ENCODE measurements at regions not wholly inside any gene's neighbourhood (a gene's known extent, or its start where the extent isn't known, plus 50 kb on each side); places are given as distances from the start of the nearest gene placed in this dataset.

DNA sequence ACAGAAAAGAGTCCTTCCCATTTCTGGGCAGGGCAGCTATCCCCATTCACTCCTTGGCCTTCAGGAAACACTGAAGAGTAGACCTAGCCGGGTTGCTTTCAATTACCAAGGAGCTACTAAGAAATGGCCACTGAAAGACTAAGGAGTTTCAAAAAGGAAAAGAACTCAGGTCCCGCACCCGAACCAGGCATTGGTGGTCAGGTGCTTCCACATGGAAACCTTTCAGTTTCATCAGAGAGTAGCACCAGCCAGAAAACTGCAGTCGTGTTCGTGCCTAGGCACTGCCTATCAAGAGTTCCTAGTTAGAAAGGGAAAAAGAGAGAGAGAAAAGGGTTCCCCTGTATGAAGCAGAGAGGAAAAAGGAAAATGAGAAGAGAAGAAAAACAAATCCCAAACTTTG is 237.9 kb downstream of the KLHL4 start:
- peaks cover 10% of the 10 kb centered on the region for H3K9me3 Mint-ChIP-seq
- no peaks in the 10 kb centered on the region for H3K27me3 Mint-ChIP-seq
- H3K4me1 Mint-ChIP-seq (ENCODE audit: unreplicated experiment) = no peaks in the 10 kb centered on the region
- H3K36me3 Mint-ChIP-seq = no peaks in the 10 kb centered on the region
- no peak for DNase-seq (ENCODE audit: extremely low spot score, unreplicated experiment)
- H3K27ac Mint-ChIP-seq = no peak overlapping the region
- H3K4me3 Mint-ChIP-seq = no peak overlapping the region
- TF ChIP-seq, protein P1, sequence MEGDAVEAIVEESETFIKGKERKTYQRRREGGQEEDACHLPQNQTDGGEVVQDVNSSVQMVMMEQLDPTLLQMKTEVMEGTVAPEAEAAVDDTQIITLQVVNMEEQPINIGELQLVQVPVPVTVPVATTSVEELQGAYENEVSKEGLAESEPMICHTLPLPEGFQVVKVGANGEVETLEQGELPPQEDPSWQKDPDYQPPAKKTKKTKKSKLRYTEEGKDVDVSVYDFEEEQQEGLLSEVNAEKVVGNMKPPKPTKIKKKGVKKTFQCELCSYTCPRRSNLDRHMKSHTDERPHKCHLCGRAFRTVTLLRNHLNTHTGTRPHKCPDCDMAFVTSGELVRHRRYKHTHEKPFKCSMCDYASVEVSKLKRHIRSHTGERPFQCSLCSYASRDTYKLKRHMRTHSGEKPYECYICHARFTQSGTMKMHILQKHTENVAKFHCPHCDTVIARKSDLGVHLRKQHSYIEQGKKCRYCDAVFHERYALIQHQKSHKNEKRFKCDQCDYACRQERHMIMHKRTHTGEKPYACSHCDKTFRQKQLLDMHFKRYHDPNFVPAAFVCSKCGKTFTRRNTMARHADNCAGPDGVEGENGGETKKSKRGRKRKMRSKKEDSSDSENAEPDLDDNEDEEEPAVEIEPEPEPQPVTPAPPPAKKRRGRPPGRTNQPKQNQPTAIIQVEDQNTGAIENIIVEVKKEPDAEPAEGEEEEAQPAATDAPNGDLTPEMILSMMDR (conservative IDR thresholded peaks at IDR 0.05) = no peak

DNA sequence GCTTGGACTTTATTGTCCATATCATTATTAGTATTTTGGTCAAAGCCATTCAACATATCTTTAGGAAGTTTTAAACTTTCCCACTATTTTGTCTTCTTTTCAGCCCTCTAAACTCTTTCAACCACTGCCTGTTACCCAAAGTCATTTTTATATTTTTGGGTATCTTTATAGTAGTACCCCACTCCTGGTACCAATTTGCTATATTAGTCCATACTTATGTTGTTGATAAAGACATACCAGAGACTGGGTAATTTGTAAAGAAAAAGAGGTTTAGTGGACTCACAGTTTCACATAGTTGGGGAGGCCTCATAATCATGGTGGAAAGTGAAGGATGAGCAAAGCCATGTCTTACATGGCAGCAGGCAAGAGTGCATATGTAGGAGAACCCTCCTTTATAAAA is 271.4 kb downstream of the KLHL4 start:
- Mint-ChIP-seq H3K9me3 (peaks cover 8% of the 10 kb centered on the region), H3K36me3 (no peaks in the 10 kb centered on the region), H3K4me3 (no peak overlapping the region), H3K27me3 (no peaks in the 10 kb centered on the region), H3K4me1 (ENCODE audit: unreplicated experiment) (no peaks in the 10 kb centered on the region), H3K27ac (no peak overlapping the region)
- TF ChIP-seq, protein P1 (conservative IDR thresholded peaks at IDR 0.05) = no peak
- DNase-seq (ENCODE audit: extremely low spot score, unreplicated experiment) = no peak

DNA sequence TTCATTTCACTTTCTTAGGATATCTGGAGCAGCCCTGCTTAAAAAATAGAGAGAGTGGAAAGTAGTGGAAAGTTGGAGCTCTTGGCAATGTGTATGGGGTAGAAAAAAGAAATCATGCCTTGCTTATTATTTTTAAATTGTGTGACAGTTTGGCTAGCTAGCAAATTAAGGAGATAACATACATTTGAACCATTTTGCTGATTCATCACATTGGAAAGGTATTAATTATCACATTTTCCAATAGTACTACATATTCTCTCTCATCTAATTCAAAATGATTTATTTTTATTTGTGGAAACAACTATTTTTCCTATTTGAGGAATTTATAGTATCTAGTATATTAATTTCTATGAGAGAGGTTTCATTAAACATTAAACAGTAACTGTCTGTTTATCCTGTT is 280.4 kb downstream of the KLHL4 start:
- Mint-ChIP-seq H3K9me3 (no peaks in the 10 kb centered on the region), H3K4me1 (ENCODE audit: unreplicated experiment) (no peaks in the 10 kb centered on the region), H3K36me3 (no peaks in the 10 kb centered on the region), H3K4me3 (no peak overlapping the region), H3K27ac (no peak overlapping the region), H3K27me3 (no peaks in the 10 kb centered on the region)
- DNase-seq (ENCODE audit: extremely low spot score, unreplicated experiment) = no peak
- TF ChIP-seq, protein P1 (conservative IDR thresholded peaks at IDR 0.05) = no peak

DNA sequence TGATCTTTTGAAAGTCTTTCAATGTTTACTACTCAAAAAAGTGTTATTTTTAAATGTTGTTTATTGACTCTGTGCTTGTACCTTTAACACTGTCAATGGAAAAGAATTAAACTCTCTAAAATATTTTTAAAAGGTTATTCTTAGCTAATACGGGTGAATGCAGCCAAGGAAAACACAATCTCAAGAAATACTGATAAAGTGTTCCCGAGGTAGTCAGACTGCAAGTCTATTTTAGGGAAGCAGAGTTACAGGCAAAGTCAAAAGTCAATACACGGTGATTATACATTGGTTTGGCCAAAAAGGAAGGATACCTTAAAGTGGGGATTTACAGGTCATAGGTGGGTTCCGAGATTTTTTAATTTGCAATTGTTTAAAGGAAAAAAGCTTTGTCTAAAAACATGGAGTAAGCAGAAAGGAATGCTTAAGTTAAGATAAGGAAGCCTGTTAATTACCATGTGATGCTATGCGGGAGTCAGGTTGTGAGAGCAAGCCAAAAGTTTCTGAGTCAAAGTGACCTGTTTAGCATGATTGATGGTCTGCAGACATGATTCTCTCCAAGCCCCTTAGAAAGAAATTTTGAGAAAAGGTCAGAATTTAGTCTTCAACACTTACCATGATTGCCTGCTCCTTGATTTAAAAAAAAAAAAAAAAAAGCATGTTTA is 288.4 kb downstream of the KLHL4 start:
- H3K9me3 Mint-ChIP-seq = no peaks in the 10 kb centered on the region
- no peak for DNase-seq (ENCODE audit: extremely low spot score, unreplicated experiment)
- H3K4me3 Mint-ChIP-seq = no peak overlapping the region
- no peak overlapping the region for H3K27ac Mint-ChIP-seq
- TF ChIP-seq, protein P1 (conservative IDR thresholded peaks at IDR 0.05) = no peak
- no peaks in the 10 kb centered on the region for H3K4me1 Mint-ChIP-seq (ENCODE audit: unreplicated experiment)
- H3K36me3 Mint-ChIP-seq = no peaks in the 10 kb centered on the region
- no peaks in the 10 kb centered on the region for H3K27me3 Mint-ChIP-seq

DNA sequence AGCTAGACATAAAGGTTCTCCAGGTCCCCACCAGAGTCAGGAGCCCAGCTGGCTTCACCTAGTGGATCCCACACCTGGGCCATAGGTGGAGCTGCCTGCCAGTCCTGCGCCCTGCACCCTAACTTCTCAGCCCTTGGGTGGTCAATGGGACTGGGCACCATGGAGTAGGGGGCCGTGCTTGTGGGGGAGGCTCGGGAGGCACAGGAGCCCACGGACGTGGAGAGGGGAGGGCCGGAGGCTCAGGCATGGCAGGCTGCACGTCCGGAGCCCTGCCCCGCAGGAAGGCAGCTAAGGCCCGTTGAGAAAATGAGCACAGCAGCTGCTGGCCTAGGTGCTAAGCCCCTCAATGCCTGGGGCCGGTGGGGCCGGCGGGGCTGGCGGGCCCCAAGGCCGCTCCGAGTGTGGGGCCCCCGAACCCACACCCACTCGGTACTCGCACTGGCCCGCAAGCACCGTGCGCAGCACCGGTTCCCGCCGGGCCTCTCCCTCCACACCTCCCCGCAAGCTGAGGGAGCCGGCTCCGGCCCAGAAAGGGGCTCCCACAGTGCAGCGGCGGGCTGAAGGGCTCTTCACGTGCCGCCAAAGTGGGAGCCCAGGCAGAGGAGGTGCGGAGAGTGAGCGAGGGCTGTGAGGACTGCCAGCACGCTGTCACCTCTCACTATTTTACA is 291.1 kb downstream of the KLHL4 start:
- no peak overlapping the region for H3K27ac Mint-ChIP-seq
- TF ChIP-seq, protein P1 (conservative IDR thresholded peaks at IDR 0.05) = no peak
- no peaks in the 10 kb centered on the region for H3K36me3 Mint-ChIP-seq
- no peak overlapping the region for H3K4me3 Mint-ChIP-seq
- H3K4me1 Mint-ChIP-seq (ENCODE audit: unreplicated experiment) = no peaks in the 10 kb centered on the region
- H3K27me3 Mint-ChIP-seq = no peaks in the 10 kb centered on the region
- H3K9me3 Mint-ChIP-seq = no peaks in the 10 kb centered on the region
- DNase-seq (ENCODE audit: extremely low spot score, unreplicated experiment) = no peak

Data from type B pancreatic cell (in vitro differentiated cells).